H1 (cell line): ENCODE measurements at regions not wholly inside any gene's neighbourhood (a gene's known extent, or its start where the extent isn't known, plus 50 kb on each side); places are given as distances from the start of the nearest gene placed in this dataset.

ENCODE experiments used
- ASH2L ChIP-seq: fragments of 200-600, 300-600 bp; sonication (generic); IDR thresholded peaks from one replicate; pipeline ENCODE4 v1.7.1; 2017; ENCODE audit warnings: low read length
- BACH1 ChIP-seq: IDR thresholded peaks from 2 replicates; pipeline ENCODE4 v1.6.1; 2012; ENCODE audit warnings: low read length, improper control_type of control experiment
- CBX5 ChIP-seq: fragments of 300-800, 300-1000 bp; sonication (generic); IDR thresholded peaks from 2 replicates; pipeline ENCODE4 v1.7.1; 2016; ENCODE audit warnings: antibody characterized with exemption, low read length, low read depth
- EZH2 ChIP-seq: fragments of 200-600 bp; sonication (generic); IDR thresholded peaks from 2 replicates; pipeline ENCODE4 v1.7.1; 2012; ENCODE audit warnings: low read depth, mild to moderate bottlenecking, moderate library complexity, low read length, inconsistent platforms; ENCODE audit not compliant: severe bottlenecking
- KDM1A ChIP-seq: fragments of 200-600, 300-600 bp; sonication (generic); IDR thresholded peaks from 2 replicates; pipeline ENCODE4 v1.7.1; 2016; ENCODE audit warnings: mild to moderate bottlenecking, low read length, borderline replicate concordance
- RBBP5 ChIP-seq: IDR thresholded peaks from 2 replicates; pipeline ENCODE4 v1.7.1; 2012; ENCODE audit warnings: low read depth, mild to moderate bottlenecking, inconsistent platforms, low read length, moderate library complexity, borderline replicate concordance
- TAF1 ChIP-seq: IDR thresholded peaks from 2 replicates; pipeline ENCODE4 v1.6.1; 2011; ENCODE audit warnings: mild to moderate bottlenecking, low read depth, low read length
- TEAD4 ChIP-seq: IDR thresholded peaks from 2 replicates; pipeline ENCODE4 v1.6.1; 2012; ENCODE audit warnings: low read depth, low read length, inconsistent platforms, mixed read lengths

GRCh38 chr12:34302131-34302885 lies 280.0 kb downstream of the ALG10 start (continued):
- TF ChIP-seq KDM1A (no peak), CBX5 (no peak), EZH2 (no peak), TEAD4 (no peak), ASH2L (no peak), TAF1 (no peak), BACH1 (no peak), RBBP5 (no peak)
- TF ChIP-seq, all 59 proteins: peak for 0
